ENCODE measurements at regions not wholly inside any gene's neighbourhood (a gene's known extent, or its start where the extent isn't known, plus 50 kb on each side); places are given as distances from the start of the nearest gene placed in this dataset.

DNA sequence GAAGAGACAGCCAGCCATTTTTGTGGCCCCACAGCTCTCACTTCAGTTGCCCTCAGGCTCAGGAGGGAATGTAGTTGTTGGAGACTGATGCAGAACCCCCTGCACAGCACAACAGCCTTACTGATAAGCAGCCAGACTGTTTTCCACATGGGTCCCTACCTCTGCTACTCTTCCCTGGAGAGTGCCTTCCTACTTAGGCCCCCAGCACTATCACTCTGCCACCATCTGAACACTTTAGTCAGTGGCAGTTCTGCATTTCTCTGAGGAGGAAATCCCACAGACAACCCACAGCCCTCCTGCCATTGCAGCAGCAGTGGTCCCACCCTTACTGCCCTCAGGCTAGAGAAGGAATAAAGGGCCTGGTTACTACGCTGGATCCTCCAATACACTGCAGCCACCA, 61.8 kb upstream of the PTPRD start:
- DNase-seq (ENCODE audit: low spot score): no peak

DNA sequence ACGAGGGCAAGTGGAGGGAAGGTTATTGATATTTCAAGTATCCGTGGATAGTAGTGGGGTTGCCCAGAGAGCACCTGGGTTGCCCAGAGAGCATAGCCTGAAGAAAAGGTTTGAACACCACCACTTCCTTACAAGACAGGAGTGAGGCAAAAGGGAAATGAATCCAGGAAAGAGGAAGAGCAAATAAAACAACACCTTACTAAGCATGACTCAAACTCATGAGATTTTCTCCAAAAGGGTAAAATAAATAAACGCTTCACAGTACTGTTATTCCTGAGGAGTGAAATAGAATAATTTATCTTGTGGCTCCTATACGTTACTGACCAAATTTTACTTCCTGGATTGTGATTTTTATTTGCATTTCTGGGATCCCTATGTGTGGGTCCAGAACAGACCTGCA, 65.2 kb upstream of the PTPRD start:
- no peak for DNase-seq (ENCODE audit: low spot score)

GRCh38 chr9:10678790-10679189, 66.0 kb upstream of the PTPRD start:
- no peak for DNase-seq (ENCODE audit: low spot score)

- no peak for DNase-seq (ENCODE audit: low spot score)
Observed at GRCh38 chr9:10686943-10687342, 74.1 kb upstream of the PTPRD start.

GRCh38 chr9:10690546-10690945, 77.7 kb upstream of the PTPRD start:
- no peak for DNase-seq (ENCODE audit: low spot score)

- no peak for DNase-seq (ENCODE audit: low spot score)
Observed at GRCh38 chr9:10697044-10697443, 84.2 kb upstream of the PTPRD start.

GRCh38 chr9:10700291-10700690, 87.5 kb upstream of the PTPRD start:
- no peak for DNase-seq (ENCODE audit: low spot score)

DNA sequence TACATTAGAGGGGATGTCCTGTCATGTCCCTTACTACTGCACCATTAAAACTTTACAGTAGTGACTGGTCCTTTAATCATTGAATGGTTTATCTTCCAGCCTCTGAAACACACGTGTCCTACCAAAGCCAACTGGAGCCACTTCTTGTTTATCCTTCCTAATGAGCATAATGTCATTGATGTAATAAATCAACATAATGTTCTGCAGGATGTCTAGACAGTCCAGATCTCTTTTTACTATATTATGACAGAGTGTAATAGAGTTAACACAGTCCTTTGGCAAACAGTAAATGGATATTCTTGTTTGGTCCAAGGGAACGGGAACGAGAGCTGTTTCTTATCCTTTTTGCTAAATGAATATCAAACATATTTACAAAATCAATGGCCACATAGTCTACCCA, 88.1 kb upstream of the PTPRD start:
- DNase-seq (ENCODE audit: low spot score): no peak

DNA sequence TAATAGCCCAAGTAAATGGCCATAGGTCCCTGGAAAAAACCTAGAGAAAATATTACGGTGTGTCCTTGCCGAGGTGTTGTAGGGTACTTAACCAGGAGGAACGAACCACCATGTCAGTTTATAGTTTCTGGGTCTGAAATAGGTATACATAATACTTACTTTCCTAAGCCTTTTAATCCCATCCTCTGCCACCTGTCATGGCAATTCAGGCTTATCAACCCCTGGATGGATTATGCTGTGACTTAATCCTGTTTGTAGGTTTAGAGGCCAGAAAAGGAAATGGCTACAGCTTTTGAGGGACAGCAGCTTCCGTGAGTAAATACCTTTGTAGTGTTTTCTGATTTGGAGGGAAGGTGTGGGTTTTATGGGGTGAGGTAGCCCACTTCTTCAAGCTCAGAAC, 89.1 kb upstream of the PTPRD start:
- DNase-seq (ENCODE audit: low spot score): no peak

DNA sequence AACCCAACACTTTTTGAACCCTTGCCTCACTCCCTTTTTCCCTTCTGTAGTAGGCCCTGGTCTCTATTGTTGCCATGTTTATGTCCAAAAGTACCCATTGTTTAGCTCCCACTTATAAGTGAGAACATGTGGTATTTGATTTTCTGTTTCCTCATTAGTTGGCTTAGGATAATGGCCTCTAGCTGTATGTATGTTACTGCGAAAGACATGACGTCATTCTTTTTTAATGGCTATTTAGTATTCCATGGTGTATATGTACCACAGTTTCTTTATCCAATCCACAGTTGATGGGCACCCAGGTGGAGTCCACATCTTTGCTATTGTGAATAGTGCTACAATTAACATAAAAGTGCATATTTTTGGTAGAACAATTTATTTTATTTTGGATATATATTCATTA, 90.3 kb upstream of the PTPRD start:
- no peak for DNase-seq (ENCODE audit: low spot score)

DNA sequence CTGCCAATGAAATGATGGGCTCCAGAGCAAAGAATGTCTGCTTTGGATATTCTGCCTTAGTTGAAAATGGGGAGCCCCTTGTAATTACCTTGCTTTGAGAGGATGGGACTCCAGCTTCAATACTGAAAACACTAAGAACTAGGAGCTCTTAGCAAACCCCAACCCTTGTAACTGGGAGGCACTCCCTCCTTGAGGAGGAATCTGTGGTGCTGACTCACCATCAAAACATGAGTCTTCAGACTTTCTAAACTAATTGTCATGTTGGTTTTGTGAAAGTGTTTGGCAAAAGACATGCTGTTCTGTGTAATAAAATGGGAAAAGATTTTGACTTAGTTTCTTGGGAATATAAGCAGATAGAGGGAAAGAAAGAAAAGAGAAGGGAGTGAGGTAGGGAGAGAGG, 91.9 kb upstream of the PTPRD start:
- DNase-seq (ENCODE audit: low spot score): no peak

GRCh38 chr9:10705383-10705782, 92.6 kb upstream of the PTPRD start:
- DNase-seq (ENCODE audit: low spot score): no peak

- no peak for DNase-seq (ENCODE audit: low spot score)
Observed at GRCh38 chr9:10706788-10707187, 94.0 kb upstream of the PTPRD start.

- no peak for DNase-seq (ENCODE audit: low spot score)
Observed at GRCh38 chr9:10721301-10721700, 108.5 kb upstream of the PTPRD start.

DNA sequence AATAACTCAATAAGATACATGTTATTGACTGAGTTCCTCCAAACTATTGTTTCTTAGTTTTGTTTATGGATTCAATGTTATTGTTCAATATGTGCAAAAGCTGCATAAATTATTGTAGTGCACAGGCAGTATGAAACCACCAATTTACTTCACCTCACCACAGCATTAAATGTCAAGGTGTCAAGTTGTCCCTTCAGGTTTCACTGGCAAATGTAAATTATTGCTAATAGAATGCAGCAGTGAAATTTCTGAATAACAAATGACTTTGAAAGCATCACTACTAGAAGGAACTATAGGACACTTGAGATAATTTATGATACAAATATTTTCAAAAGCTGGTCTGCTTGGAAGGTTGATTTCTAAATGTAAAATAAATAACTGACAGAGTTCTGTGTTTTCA, 116.4 kb upstream of the PTPRD start:
- DNase-seq (ENCODE audit: low spot score): no peak

GRCh38 chr9:10744669-10745068, 131.9 kb upstream of the PTPRD start:
- DNase-seq (ENCODE audit: low spot score): no peak

- DNase-seq (ENCODE audit: low spot score): no peak
Observed at GRCh38 chr9:10753474-10753873, 140.7 kb upstream of the PTPRD start.

GRCh38 chr9:10764481-10764880, 151.7 kb upstream of the PTPRD start:
- no peak for DNase-seq (ENCODE audit: low spot score)

DNA sequence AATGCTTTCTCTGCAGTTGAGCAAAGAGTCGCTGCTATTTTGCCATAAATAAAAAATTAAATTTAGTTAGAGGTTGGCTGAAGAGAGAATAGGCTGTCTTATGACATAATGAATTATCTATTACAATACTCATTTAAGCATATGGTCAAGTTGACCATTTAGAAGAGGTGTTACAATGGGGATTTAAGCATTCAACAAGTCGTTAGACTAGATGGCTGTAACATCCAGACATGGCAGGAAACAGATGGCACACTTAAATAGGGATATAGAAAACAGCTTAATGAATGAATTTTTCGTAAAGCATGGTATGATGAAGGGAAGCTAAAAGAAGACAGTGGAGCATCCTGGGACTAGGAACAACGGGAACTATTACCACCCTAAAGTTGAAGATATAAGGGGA, 160.3 kb upstream of the PTPRD start:
- no peak for DNase-seq (ENCODE audit: low spot score)

DNA sequence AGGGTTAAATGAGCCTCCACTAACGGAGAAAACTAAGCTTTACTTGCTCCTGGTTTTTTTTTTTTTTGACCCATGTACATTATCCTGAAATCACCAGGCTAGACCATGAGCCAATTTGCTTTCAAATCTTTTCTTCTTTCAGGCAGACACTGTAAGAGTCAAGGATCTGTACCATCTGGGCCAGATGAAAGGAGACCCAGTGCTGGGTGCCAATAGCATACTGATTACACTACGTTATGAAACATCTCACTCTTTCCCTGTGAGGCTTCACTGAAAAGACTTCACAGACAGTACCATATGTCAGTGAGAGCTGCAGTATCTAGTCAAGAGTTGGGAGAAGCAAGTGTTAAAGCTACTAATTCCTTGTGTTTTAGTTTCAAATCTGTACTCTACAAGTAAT, 161.2 kb upstream of the PTPRD start:
- no peak for DNase-seq (ENCODE audit: low spot score)

- no peak for DNase-seq (ENCODE audit: low spot score)
Observed at GRCh38 chr9:10785255-10785654, 172.5 kb upstream of the PTPRD start.

DNA sequence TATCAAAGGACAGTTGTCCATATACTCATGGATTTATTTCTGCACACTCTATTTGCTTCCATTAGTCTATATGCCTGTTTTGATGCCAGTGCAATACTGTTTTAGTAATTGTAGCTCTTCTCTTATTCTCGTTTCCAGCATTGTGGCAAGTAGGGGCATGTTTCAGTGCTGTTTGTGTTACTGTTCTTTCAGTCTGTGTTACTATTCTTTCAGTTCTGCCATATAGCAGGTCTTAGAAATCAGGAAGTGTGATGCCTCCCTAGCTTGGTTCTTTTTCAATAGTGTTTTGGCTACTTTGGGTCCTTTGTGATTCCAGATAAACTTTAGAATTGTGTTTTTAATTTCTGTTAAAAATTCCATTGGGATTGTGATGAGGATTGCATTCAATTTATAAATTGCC, 180.5 kb upstream of the PTPRD start:
- no peak for DNase-seq (ENCODE audit: low spot score)

- no peak for DNase-seq (ENCODE audit: low spot score)
Observed at GRCh38 chr9:10804486-10804885, 191.7 kb upstream of the PTPRD start.

DNA sequence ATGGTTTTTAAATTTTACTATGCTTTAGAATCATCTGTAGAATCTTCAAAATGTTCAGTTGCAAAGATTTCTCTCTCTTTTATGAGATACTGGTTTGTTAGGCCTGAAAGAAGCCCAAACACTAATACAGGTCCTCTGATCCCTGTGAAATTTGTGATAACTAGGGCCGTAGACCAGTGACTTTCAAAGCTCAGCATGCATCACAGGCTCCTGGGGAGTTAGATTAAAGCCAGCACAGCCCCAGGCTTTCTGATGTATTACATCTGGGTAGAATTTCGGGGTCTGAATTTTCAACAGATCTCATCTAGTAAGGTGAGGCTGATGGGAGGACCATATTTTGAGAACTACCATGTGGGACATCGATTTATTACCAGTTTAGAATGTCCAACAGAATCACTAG, 194.1 kb upstream of the PTPRD start:
- DNase-seq (ENCODE audit: low spot score): no peak

GRCh38 chr9:10818206-10818605, 205.4 kb upstream of the PTPRD start:
- DNase-seq (ENCODE audit: low spot score): no peak
